Stimulated activated CD4-positive, alpha-beta T cell treated with anti-CD3 and anti-CD28 coated beads, Interleukin-4, amount 100 ng/mL, for 1 hour (primary cell): ENCODE measurements at regions not wholly inside any gene's neighbourhood (a gene's known extent, or its start where the extent isn't known, plus 50 kb on each side); places are given as distances from the start of the nearest gene placed in this dataset.

Experiments used
- DNase-seq: peaks from one replicate; pipeline ENCODE4 v3.0.0-alpha.2; 2020

- no peak for DNase-seq
Observed at GRCh38 chr1:184221087-184221486, 165.7 kb upstream of the C1orf21 start.

- DNase-seq, result peak; percentile 30
Observed at GRCh38 chr1:184222652-184223052, 164.2 kb upstream of the C1orf21 start.

GRCh38 chr1:184223216-184223615 lies 163.6 kb upstream of the C1orf21 start:
- DNase-seq, result peak; percentile 14

DNA sequence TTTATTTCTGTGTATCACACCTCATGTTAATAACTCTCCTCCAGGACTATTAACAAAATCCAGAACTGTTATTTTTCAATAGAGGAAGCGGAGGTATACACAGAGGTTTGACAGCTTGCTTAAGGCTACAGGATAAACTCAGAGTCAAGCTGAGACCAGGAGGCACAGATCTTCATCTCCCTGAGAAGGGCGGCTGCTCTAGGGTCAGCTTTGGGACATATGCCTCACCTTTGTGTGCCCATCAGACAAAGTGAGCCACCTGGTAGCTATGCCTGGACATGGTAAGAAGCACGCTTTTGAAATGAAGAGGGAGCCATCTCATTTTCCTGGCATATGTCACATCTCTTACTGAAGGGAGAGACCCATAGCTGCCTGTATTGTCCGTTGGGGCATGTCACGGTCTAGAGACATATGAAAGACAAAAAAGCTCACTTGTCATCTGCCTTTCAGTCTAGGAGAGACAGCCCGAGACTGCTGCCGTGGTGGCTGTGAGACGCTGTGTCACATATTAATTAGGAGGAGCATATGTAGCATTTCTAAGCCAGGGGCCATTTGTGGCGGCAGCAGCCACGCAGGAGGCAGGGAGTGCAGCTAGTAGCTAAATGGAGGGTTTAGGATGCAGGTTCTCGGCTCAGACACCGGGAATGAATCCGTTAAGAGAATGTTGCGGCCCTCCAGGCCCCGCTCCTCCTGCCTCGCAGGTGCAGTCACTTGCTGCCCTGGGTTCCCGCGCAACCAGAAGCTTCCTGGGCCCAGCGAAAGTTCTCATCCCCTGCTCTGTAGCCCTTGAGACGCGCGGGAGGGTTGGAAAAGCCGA lies 161.3 kb upstream of the C1orf21 start:
- DNase-seq, result no peak

DNA sequence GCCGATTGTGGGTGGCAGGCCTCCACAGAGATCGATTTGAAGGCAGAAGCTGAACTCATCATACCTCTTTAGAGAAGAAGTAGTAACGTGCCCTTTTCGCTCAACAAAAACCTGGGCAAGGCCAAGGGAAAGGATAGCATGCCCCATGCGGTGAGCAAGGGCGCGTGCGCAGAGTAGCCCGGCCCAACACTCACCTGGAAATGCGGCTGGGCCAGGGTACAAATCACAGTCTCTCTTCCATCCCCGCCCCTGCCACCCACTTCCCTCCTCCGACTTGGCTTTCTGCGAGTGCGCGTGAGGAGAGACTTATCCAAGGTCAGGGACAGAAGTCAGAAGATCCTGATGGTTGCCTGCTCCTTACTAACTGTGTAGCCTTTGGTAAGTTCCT lies 160.7 kb upstream of the C1orf21 start:
- no peak for DNase-seq

DNA sequence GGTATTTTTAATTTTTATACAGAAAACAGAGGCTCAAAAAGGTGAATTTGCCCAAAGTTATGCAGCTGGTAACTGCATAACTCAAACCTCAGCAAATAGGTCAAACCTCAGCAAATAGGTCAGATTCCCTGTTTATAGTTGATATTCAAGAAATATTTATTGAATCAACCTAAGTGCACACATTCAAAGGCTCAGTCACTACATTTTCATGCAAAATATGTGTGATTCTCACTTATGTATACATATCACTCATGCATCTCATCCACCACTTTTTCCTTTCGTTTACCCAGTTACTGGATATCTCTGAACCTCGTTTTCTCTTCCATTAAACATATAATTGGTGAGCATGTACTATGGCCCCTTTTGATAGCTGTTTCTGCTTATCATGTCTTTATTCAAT lies 158.3 kb upstream of the C1orf21 start:
- no peak for DNase-seq

GRCh38 chr1:184237588-184237987 lies 149.2 kb upstream of the C1orf21 start:
- DNase-seq, result no peak

GRCh38 chr1:184241446-184241845 lies 145.4 kb upstream of the C1orf21 start:
- DNase-seq, result no peak

DNA sequence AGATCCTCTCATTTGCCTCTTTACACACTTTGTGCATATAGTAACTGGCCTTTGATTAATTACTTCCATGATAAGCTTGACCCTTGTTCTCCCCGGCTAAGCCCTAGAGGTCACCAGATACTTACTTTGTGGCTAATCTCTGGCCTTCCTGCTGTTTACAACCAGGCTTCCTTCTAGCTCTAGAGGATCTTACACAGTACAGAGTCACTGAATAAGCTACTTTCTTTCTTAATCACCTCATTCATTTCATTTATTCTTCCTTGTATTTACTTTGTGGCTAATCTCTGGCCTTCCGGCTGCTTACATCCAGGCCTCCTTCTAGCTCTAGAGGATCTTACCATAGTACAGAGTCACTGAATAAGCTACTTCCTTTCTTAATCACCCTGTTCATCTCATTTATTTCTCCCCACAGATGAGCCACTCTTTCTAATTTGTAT lies 144.3 kb upstream of the C1orf21 start:
- DNase-seq, result no peak

DNA sequence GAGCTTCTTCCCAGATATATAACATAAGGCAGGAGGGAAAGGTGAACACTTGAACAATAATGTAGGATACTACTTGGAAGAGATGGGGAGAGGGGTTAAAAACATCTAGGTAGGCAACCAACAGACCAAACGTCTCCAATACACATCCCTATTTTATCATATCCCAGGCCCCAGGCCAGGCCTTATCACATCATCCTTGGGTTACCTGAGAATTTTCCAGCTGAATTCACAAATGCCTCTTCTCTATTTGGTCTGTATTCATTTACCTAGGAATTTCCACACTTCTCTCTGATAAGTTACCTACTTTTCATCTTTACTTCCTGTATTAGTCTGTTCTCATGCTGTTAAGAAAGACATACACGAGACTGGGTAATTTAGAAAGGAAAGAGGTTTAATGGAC lies 141.9 kb upstream of the C1orf21 start:
- no peak for DNase-seq

DNA sequence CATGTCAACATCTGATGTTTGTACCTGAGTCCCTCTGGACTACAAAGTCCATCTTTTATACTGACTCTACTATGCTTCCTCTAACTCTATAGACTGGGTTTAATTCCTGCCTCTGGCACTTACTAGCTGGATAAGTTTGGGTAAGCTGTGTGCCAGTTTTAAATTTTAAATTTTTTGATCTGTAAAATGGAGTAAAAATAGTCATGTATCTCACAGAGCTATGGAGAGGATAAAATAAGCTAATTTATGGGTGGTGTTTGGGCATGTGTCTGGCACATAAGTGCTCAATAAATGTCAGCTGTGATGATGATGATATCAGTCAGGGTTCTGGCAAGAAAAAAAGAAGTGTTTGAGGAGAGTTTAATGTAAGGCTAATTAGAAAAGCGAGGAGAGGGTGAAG lies 139.2 kb upstream of the C1orf21 start:
- DNase-seq, result no peak

- DNase-seq, result no peak
Observed at GRCh38 chr1:184253921-184254320, 132.9 kb upstream of the C1orf21 start.

DNA sequence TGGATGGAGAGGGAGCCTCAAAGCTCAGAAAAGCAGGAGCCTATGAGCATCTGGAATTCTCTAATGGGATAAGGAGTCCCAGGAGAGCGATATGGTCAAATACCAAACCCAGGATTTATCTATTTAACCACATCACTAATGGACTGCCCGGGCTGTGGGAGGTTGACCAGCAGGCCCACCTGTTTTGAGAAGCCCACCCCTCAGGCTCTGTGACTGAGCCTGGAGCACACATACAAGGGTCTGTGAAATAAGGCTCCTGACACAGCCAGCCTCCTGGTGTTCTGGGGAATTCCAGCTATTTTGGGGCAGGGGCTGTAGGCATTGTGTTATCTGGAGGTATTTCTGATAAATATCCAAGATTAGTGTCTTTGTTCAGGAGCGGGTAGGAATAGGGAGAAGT lies 132.0 kb upstream of the C1orf21 start:
- no peak for DNase-seq

GRCh38 chr1:184255560-184255959 lies 131.3 kb upstream of the C1orf21 start:
- DNase-seq, result no peak

- DNase-seq, result no peak
Observed at GRCh38 chr1:184257873-184258272, 129.0 kb upstream of the C1orf21 start.

GRCh38 chr1:184258525-184258924 lies 128.3 kb upstream of the C1orf21 start:
- no peak for DNase-seq

DNA sequence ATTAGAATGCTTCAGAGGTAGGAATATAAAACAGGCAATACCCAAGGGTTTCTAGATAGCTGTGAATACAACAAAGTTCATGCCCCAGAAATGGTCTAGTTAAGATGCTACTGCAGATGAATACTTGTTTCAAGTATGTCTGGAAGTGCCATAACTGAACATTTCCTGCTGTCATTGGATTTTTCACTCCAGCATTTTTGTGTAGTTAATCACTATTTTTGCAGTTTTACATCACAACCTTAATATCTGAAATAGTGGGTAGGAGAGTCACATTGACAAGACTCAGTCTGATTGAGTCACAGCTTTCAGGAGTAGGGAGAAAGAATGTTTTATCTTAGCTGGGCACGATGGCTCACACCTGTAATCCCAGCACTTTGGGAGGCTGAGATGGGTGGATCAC lies 126.4 kb upstream of the C1orf21 start:
- no peak for DNase-seq

DNA sequence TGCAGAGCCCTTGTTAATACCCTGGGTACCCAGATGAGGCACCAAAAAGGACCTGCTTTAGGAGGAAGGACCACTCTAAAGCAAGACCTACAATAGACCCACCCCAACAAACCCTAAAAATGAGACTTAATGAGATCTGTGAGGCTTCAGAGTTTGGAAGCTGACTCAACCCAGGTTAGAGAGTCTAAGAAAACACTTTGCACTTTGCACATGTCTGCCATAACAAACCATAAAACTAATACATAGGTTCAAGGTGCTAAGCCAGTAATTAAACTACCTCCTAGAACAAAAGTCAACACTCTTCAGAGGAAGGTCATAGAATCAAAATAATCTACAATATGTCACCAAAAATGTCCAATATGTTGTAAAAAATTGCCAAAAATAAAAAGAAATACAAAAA lies 124.7 kb upstream of the C1orf21 start:
- no peak for DNase-seq

DNA sequence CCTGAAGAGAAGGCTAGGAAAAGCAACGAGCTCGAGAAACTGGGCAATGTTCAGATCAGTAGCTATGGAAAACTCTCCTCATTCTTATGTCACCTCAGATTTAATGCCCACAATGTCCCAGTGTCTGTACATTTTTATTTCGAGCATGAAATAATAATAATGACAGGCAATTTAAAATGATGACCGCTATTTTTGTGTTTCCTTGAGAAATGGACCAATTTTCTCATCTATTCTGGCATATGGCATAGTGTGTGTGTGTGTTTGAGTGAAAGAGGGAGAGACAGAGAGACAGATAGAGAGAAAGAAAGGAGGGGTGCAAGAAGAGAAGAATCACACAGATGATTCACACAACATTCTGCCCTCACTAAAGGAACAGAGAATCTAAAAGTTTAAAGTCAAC lies 119.1 kb upstream of the C1orf21 start:
- DNase-seq, result no peak

DNA sequence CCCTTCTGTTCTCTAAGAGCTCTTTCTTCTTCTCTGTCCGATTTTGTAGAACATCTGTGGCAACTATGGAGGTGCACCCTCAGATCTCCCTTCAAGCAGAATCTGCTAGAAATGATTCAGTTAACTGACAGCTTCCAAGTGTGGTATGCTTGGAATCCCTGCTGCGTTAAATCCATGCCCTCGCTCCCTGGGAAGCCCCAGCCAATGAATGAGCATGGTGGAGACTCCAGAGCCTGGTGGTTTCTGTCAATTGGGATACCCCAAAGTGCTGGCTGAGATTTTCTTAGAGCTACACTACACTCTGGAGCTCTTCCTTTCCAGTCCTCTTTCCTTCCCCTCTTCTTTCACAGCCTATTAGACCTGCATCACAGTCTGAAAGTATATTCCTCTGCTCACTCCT lies 116.3 kb upstream of the C1orf21 start:
- DNase-seq, result no peak

GRCh38 chr1:184272175-184272866 lies 114.5 kb upstream of the C1orf21 start:
- DNase-seq, result no peak

DNA sequence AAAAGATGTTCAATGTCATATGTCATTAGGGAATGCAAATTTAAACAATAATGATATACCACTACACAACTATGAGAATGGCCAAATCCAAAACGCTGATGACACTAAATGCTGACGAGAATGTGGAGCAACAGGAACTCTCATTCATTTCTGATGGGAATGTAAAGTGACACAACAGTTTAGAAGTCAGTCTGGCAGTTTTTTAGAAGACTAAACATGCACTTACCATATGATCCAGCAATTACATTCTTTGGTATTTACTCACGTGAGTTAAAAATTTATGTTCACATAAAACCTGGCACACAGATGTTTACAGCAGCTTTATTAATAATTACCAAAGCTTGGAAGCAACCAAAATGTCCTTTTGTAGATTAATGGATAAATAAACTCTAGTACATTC lies 110.4 kb upstream of the C1orf21 start:
- no peak for DNase-seq

GRCh38 chr1:184279911-184280458 lies 106.8 kb upstream of the C1orf21 start:
- DNase-seq, result no peak

GRCh38 chr1:184283999-184284398 lies 102.8 kb upstream of the C1orf21 start:
- no peak for DNase-seq
